Trophoblast cell (in vitro differentiated cells and primary cell): ENCODE measurements at regions not wholly inside any gene's neighbourhood (a gene's known extent, or its start where the extent isn't known, plus 50 kb on each side); places are given as distances from the start of the nearest gene placed in this dataset.
"Not testable (repeated sequence)": the region's sequence is repeated elsewhere in the genome, so short reads cannot be mapped to it uniquely, and the experiment has no call there.

Experiments used
- DNase-seq, 2 donors: peaks; one replicate each; pipeline ENCODE4 v3.0.0-alpha.2; 2016
- H2AFZ ChIP-seq: 2 replicates; pipeline ENCODE4 v1.6.1; 2013; ENCODE audit warnings: low read length, moderate library complexity, mild to moderate bottlenecking; ENCODE audit not compliant: insufficient read depth, poor library complexity
- H2AK5ac ChIP-seq: 2 replicates; pipeline ENCODE4 v1.6.1; 2013; ENCODE audit warnings: mild to moderate bottlenecking, low read length
- H2BK120ac ChIP-seq: 2 replicates; pipeline ENCODE4 v1.6.1; 2013; ENCODE audit warnings: low read length, mild to moderate bottlenecking, moderate library complexity; ENCODE audit not compliant: insufficient read depth, poor library complexity
- H2BK12ac ChIP-seq: 2 replicates; pipeline ENCODE4 v1.6.1; 2013; ENCODE audit warnings: mild to moderate bottlenecking, low read length, moderate library complexity
- H2BK5ac ChIP-seq: 2 replicates; pipeline ENCODE4 v1.6.1; 2013; ENCODE audit warnings: low read length, low read depth, moderate library complexity, mild to moderate bottlenecking; ENCODE audit not compliant: poor library complexity
- H3K14ac ChIP-seq: 2 replicates; pipeline ENCODE4 v1.6.1; 2013; ENCODE audit warnings: mild to moderate bottlenecking, low read length
- H3K18ac ChIP-seq: 2 replicates; pipeline ENCODE4 v1.6.1; 2013; ENCODE audit warnings: mild to moderate bottlenecking, low read length
- H3K23ac ChIP-seq: 2 replicates; pipeline ENCODE4 v1.6.1; 2013; ENCODE audit warnings: low read length
- H3K27ac ChIP-seq: 2 replicates; pipeline ENCODE4 v1.5.1; 2013; ENCODE audit warnings: low read depth, mild to moderate bottlenecking, inconsistent platforms, low read length, moderate library complexity
- H3K27me3 ChIP-seq: 2 replicates; pipeline ENCODE4 v1.6.1; 2013; ENCODE audit warnings: inconsistent platforms, mild to moderate bottlenecking, low read length, moderate library complexity; ENCODE audit not compliant: insufficient read depth
- H3K36me3 ChIP-seq, 2 experiments: 1 replicate in 1 of 2; 2 replicates in 1 of 2; pipeline ENCODE4 v1.6.1; 2013; ENCODE audit warnings: low read length in 2 of 2, mild to moderate bottlenecking in 2 of 2, moderate library complexity in 1 of 2; ENCODE audit not compliant: insufficient read depth in 2 of 2, control insufficient read depth in 1 of 2
- H3K4ac ChIP-seq: 2 replicates; pipeline ENCODE4 v1.6.1; 2013; ENCODE audit warnings: low read depth, mild to moderate bottlenecking, low read length, moderate library complexity
- H3K4me1 ChIP-seq, 2 experiments: 1 replicate in 1 of 2; 2 replicates in 1 of 2; pipeline ENCODE4 v1.6.1; 2013; ENCODE audit warnings: low read length in 2 of 2, mild to moderate bottlenecking in 2 of 2, moderate library complexity in 1 of 2; ENCODE audit not compliant: insufficient read depth in 2 of 2, control insufficient read depth in 1 of 2
- H3K4me2 ChIP-seq: 2 replicates; pipeline ENCODE4 v1.6.1; 2013; ENCODE audit warnings: inconsistent platforms, mild to moderate bottlenecking, low read length, moderate library complexity
- H3K4me3 ChIP-seq: 2 replicates; pipeline ENCODE4 v1.5.1; 2013; ENCODE audit warnings: mild to moderate bottlenecking, low read depth, low read length, inconsistent platforms
- H3K79me1 ChIP-seq: one replicate; pipeline ENCODE4 v1.6.1; 2013; ENCODE audit warnings: low read length
- H3K79me2 ChIP-seq: 2 replicates; pipeline ENCODE4 v1.6.1; 2013; ENCODE audit warnings: low read length, mild to moderate bottlenecking; ENCODE audit not compliant: control insufficient read depth, insufficient read depth, poor library complexity
- H3K9ac ChIP-seq: 2 replicates; pipeline ENCODE4 v1.6.1; 2013; ENCODE audit warnings: mild to moderate bottlenecking, low read length
- H3K9me3 ChIP-seq: 2 replicates; pipeline ENCODE4 v1.6.1; 2013; ENCODE audit warnings: low read depth, mild to moderate bottlenecking, control low read depth, inconsistent platforms, low read length; ENCODE audit not compliant: insufficient read depth
- H4K12ac ChIP-seq: 2 replicates; pipeline ENCODE4 v1.6.1; 2013; ENCODE audit warnings: low read depth, mild to moderate bottlenecking, low read length, moderate library complexity
- H4K8ac ChIP-seq: 2 replicates; pipeline ENCODE4 v1.6.1; 2013; ENCODE audit warnings: low read depth, mild to moderate bottlenecking, low read length, moderate library complexity
- H4K91ac ChIP-seq: one replicate; pipeline ENCODE4 v1.6.1; 2013; ENCODE audit warnings: low read depth, mild to moderate bottlenecking, low read length, moderate library complexity
- WGBS: extraction: QIAGEN DNeasy Blood & Tissue Kit; methylation state at CpG from one replicate; pipeline ENCODE4 v1.1.7; 2013; ENCODE audit warnings: missing lambda C conversion rate; ENCODE audit not compliant: insufficient read length, insufficient coverage; ENCODE audit errors: extremely low coverage; 5-methylcytosine and 5-hydroxymethylcytosine counted together

GRCh38 chr21:6496356-6496755 lies 4025.0 kb upstream of the TPTE start:
- WGBS = no CpG with 5 or more reads among the region's 5 CpGs
- H4K91ac ChIP-seq = not testable (repeated sequence)

GRCh38 chr21:6498716-6499115 lies 4022.7 kb upstream of the TPTE start:
- H3K36me3 ChIP-seq, H3K27me3 ChIP-seq, H3K27ac ChIP-seq, H3K18ac ChIP-seq, H2BK12ac ChIP-seq, H4K91ac ChIP-seq, H3K4me2 ChIP-seq, H4K8ac ChIP-seq, H3K23ac ChIP-seq, H2AFZ ChIP-seq, H2BK5ac ChIP-seq, H3K4me1 ChIP-seq, H4K12ac ChIP-seq, H3K9me3 ChIP-seq, H3K79me2 ChIP-seq, H3K4me3 ChIP-seq, H3K9ac ChIP-seq, H3K79me1 ChIP-seq, H3K4ac ChIP-seq, H3K14ac ChIP-seq, H2BK120ac ChIP-seq, H2AK5ac ChIP-seq: not testable (repeated sequence)
- DNase-seq = peak in 1 of 2 donors; percentile 0
- WGBS = no CpG with 5 or more reads among the region's 55 CpGs

More at GRCh38 chr21:6496356-6496755, 4025.0 kb upstream of the TPTE start:
- DNase-seq, H3K36me3 ChIP-seq, H3K4ac ChIP-seq, H3K79me2 ChIP-seq, H3K18ac ChIP-seq, H3K9ac ChIP-seq, H4K8ac ChIP-seq, H3K79me1 ChIP-seq, H3K27me3 ChIP-seq, H3K4me1 ChIP-seq, H4K12ac ChIP-seq, H3K27ac ChIP-seq, H2BK12ac ChIP-seq, H3K4me3 ChIP-seq, H2BK5ac ChIP-seq, H2AFZ ChIP-seq, H2AK5ac ChIP-seq, H3K4me2 ChIP-seq, H3K14ac ChIP-seq, H2BK120ac ChIP-seq, H3K23ac ChIP-seq, H3K9me3 ChIP-seq: not testable (repeated sequence)

GRCh38 chr21:6499128-6499826 lies 4022.1 kb upstream of the TPTE start:
- H4K8ac ChIP-seq, H3K23ac ChIP-seq: not testable (repeated sequence)
- WGBS = no CpG with 5 or more reads among the region's 66 CpGs

GRCh38 chr21:6499866-6500265 lies 4021.5 kb upstream of the TPTE start:
- not testable (repeated sequence) for H3K18ac ChIP-seq, H3K14ac ChIP-seq, H2BK120ac ChIP-seq, H3K9me3 ChIP-seq, H2AFZ ChIP-seq, H3K4me1 ChIP-seq, H3K4ac ChIP-seq, H4K91ac ChIP-seq, H3K23ac ChIP-seq, H3K79me2 ChIP-seq, H4K12ac ChIP-seq, H4K8ac ChIP-seq, H3K27me3 ChIP-seq, H2AK5ac ChIP-seq, H2BK5ac ChIP-seq, DNase-seq, H3K4me3 ChIP-seq, H3K27ac ChIP-seq, H3K79me1 ChIP-seq, H3K4me2 ChIP-seq, H3K9ac ChIP-seq, H2BK12ac ChIP-seq, H3K36me3 ChIP-seq
- WGBS = no CpG with 5 or more reads among the region's 16 CpGs

More at GRCh38 chr21:6499128-6499826, 4022.1 kb upstream of the TPTE start:
- H2BK12ac ChIP-seq, H2AFZ ChIP-seq, H4K12ac ChIP-seq, H3K9me3 ChIP-seq, DNase-seq, H3K4ac ChIP-seq, H2BK120ac ChIP-seq, H3K27me3 ChIP-seq, H3K4me3 ChIP-seq, H3K27ac ChIP-seq, H2BK5ac ChIP-seq, H3K4me2 ChIP-seq, H2AK5ac ChIP-seq, H3K4me1 ChIP-seq, H3K14ac ChIP-seq, H3K18ac ChIP-seq, H3K79me1 ChIP-seq, H3K9ac ChIP-seq, H3K79me2 ChIP-seq, H3K36me3 ChIP-seq, H4K91ac ChIP-seq: not testable (repeated sequence)
